ENCODE measurements at regions not wholly inside any gene's neighbourhood (a gene's known extent, or its start where the extent isn't known, plus 50 kb on each side); places are given as distances from the start of the nearest gene placed in this dataset.

DNA sequence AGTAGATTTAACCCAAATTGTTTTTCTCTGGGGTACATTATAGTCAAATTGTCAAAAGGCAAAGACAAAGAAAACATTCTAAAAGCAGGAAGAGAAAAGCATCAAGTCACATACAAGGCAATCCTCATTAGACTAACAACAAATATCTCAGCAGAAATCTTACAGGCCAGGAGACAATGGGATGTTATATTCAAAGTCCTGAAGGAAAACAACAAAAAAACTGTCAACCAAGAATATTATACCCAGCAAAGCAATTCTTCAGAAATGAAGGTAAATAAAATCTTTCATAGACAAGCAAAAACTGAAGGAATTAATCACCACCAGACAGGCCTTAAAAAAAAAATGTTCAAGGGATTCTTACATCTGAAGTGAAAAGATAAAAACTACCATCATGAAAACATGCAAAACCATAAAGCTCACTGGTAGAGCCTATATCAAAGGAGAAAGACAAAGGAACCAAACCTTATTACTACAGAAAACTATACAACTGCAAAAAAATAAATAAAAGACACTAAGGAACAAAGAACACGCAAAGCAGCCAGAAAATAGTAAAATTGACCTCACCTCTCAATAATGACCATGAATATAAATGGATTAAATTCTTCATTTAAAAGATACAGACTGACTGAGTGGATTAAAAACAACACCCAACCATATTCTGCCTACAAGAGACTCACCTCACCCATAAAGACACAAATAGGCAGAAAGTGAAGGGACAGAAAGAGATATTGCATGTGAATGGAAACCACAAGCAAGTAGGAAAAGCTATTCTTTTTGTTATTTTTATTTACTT, 113.8 kb upstream of the ZC3H11B start:
- TF ChIP-seq, protein P1, sequence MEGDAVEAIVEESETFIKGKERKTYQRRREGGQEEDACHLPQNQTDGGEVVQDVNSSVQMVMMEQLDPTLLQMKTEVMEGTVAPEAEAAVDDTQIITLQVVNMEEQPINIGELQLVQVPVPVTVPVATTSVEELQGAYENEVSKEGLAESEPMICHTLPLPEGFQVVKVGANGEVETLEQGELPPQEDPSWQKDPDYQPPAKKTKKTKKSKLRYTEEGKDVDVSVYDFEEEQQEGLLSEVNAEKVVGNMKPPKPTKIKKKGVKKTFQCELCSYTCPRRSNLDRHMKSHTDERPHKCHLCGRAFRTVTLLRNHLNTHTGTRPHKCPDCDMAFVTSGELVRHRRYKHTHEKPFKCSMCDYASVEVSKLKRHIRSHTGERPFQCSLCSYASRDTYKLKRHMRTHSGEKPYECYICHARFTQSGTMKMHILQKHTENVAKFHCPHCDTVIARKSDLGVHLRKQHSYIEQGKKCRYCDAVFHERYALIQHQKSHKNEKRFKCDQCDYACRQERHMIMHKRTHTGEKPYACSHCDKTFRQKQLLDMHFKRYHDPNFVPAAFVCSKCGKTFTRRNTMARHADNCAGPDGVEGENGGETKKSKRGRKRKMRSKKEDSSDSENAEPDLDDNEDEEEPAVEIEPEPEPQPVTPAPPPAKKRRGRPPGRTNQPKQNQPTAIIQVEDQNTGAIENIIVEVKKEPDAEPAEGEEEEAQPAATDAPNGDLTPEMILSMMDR (conservative IDR thresholded peaks at IDR 0.05; ENCODE audit: low read depth, low read length): no peak
- H3K4me3 ChIP-seq (ENCODE audit: low read depth, low read length): no peak overlapping the region

DNA sequence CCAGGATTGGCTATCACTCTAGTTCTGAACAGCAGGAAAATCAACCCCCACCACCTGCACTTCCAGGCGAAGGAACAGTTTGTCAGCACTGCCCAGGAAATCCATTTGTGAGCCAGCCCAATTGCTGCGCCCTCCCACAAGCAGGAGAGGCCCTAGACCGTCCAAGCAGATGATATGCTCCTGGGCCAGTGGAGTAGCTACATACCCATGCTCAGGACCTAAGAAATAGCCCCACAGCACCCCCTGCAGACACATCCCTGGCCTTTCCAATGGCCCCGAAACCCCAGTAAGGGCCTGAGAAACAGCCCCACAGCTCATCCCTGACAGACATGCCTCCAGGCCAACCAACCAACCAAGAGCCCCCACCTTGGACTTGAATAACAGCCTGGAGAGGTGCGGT, 111.5 kb upstream of the ZC3H11B start:
- no peak for DNase-seq (ENCODE audit: low read depth)
- no peak overlapping the region for H3K4me3 ChIP-seq (ENCODE audit: low read depth, low read length)
- TF ChIP-seq, protein P1 (conservative IDR thresholded peaks at IDR 0.05; ENCODE audit: low read depth, low read length): no peak

More for the DNA sequence above, 113.8 kb upstream of the ZC3H11B start:
- no peak for DNase-seq (ENCODE audit: low read depth)

DNA sequence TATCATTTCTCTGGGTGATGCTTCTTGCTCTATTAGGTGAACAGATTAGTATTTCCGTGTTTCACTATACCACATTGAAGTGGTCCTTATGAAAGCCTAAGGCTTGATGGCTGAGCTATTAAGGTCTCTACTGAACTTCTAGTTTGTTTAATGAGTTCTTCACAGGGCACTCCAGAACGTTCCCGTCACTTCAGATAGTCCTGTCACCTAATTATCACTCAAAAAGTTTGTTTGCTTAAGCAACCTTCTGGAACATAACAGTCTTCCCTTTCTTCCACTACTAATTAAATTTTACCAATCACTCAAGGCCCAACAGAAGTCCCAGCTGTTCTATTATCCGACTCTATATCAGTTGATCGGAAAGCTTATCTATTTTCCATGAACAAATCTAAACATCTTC, 104.6 kb upstream of the ZC3H11B start:
- TF ChIP-seq, protein P1 (conservative IDR thresholded peaks at IDR 0.05; ENCODE audit: low read depth, low read length): no peak
- H3K4me3 ChIP-seq (ENCODE audit: low read depth, low read length): no peak overlapping the region
- DNase-seq (ENCODE audit: low read depth): no peak

DNA sequence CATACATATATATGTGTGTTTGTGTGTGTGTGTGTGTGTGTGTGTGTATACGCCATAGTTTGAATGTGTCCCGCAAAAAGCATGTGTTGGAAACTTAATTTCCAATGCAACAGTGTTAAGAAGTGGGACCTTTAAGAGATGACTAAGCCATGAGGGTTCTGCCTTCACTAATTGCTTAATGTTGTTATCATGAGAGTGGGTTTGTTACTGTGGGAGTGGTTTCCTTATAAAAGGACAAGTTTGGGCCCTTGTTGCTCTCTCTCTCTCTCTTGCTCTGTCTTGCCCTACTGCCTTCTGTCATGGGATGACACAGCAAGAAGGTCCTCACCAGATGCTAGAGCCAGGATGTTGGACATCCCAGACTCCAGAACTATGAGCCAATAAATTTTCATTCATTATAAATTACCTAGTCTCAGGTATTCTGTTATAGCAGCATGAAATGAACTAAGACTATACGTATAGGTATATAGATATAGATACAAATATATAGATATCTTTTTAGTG, 103.8 kb upstream of the ZC3H11B start:
- TF ChIP-seq, protein P1 (conservative IDR thresholded peaks at IDR 0.05; ENCODE audit: low read depth, low read length): no peak
- no peak for DNase-seq (ENCODE audit: low read depth)
- no peak overlapping the region for H3K4me3 ChIP-seq (ENCODE audit: low read depth, low read length)

DNA sequence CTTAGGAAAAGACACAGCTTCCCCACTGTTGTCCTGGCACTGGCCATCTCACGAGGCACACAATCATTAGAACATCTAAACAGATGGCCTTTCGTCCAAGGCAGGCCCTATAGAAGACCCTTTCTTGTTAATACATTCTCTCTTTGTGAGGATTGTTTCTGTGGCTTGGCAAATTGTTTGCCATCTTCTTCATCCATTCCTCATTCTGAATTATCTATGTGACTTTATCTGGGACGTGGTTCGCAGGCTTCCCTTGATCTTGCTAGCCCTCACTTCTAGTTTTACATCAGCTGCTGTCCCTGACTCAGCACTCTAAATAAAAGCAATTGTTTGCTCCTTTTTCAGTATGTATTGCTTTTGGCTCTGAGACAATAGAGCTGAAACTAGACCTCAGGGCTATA, 101.1 kb upstream of the ZC3H11B start:
- DNase-seq (ENCODE audit: low read depth): peak; percentile 68
- no peak overlapping the region for H3K4me3 ChIP-seq (ENCODE audit: low read depth, low read length)
- TF ChIP-seq, protein P1 (conservative IDR thresholded peaks at IDR 0.05; ENCODE audit: low read depth, low read length): no peak

DNA sequence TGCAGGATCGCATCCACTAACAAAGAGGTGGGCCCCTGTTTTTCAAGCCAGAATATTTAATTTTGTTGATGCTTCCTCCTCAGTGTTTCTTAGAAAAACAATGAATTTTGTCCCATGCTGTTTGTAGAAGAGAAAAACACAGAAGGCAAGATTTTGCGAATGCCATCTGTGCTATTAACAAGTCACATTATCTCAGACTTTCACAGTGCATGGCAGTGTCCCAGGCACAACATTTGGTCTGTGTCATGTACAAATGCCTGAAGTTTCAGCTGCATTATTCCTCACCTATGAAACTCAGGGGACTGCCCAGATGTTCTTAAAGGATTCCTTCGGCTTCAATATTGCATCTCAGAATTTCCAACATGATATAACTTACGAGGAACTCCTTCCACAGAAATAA, 99.6 kb upstream of the ZC3H11B start:
- TF ChIP-seq, protein P1 (conservative IDR thresholded peaks at IDR 0.05; ENCODE audit: low read depth, low read length): no peak
- no peak for DNase-seq (ENCODE audit: low read depth)
- H3K4me3 ChIP-seq (ENCODE audit: low read depth, low read length): no peak overlapping the region
